ENCODE measurements at regions not wholly inside any gene's neighbourhood (a gene's known extent, or its start where the extent isn't known, plus 50 kb on each side); places are given as distances from the start of the nearest gene placed in this dataset.
A peak's percentile ranks its signal among the peaks of the same experiment; 100 is the strongest.
"Not testable (repeated sequence)": the region's sequence is repeated elsewhere in the genome, so short reads cannot be mapped to it uniquely, and the experiment has no call there.

GRCh38 chr7:142563470-142563869, 185.8 kb upstream of the PRSS1 start:
- no peak for TF ChIP-seq CTCF (IDR thresholded peaks at IDR 0.05; ENCODE audit: unreplicated experiment)
- Mint-ChIP-seq H3K27me3 (ENCODE audit: low read depth) (no peaks in the 10 kb centered on the region), H3K27ac (no peak overlapping the region), H3K36me3 (no peaks in the 10 kb centered on the region), H3K4me3 (no peak overlapping the region), H3K9me3 (no peaks in the 10 kb centered on the region), H3K4me1 (peaks cover 5% of the 10 kb centered on the region)
- DNase-seq (ENCODE audit: low spot score in 2 of 2, unreplicated experiment in 2 of 2): no peak

- no peaks in the 10 kb centered on the region for H3K9me3 Mint-ChIP-seq
- no peaks in the 10 kb centered on the region for H3K36me3 Mint-ChIP-seq
- no peak overlapping the region for H3K4me3 Mint-ChIP-seq
- no peak for TF ChIP-seq CTCF (IDR thresholded peaks at IDR 0.05; ENCODE audit: unreplicated experiment)
- no peak for DNase-seq (ENCODE audit: low spot score in 2 of 2, unreplicated experiment in 2 of 2)
- no peaks in the 10 kb centered on the region for H3K27me3 Mint-ChIP-seq (ENCODE audit: low read depth)
- H3K4me1 Mint-ChIP-seq: peaks cover 5% of the 10 kb centered on the region
- no peak overlapping the region for H3K27ac Mint-ChIP-seq
Measured at GRCh38 chr7:142562688-142563087, 186.6 kb upstream of the PRSS1 start.

DNA sequence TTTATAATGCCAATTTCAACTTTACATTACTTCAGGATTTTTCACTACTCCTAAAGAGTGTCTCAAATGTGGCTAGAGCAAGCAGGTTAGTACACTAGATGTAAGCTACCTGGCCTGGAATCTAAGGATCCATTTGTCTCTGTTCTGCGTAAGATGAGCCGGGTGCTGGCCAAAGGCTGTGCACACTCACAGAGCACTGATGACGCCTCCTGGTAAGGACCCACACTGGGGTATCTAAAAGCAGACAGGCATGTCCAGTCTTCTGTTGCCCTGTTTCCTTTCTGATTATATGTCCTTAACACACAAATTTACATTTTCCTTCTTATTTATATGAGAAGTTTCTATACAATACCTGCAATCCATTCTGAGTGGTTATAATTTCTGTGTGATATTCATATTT, 187.9 kb upstream of the PRSS1 start:
- not testable (repeated sequence) for H3K27me3 Mint-ChIP-seq (ENCODE audit: low read depth); H3K36me3 Mint-ChIP-seq; H3K4me3 Mint-ChIP-seq; DNase-seq (ENCODE audit: low spot score in 2 of 2, unreplicated experiment in 2 of 2); H3K4me1 Mint-ChIP-seq; H3K27ac Mint-ChIP-seq; H3K9me3 Mint-ChIP-seq

GRCh38 chr7:142560770-142561169, 188.5 kb upstream of the PRSS1 start:
- not testable (repeated sequence) for H3K4me3 Mint-ChIP-seq; H3K4me1 Mint-ChIP-seq; DNase-seq (ENCODE audit: low spot score in 2 of 2, unreplicated experiment in 2 of 2); H3K36me3 Mint-ChIP-seq; H3K27ac Mint-ChIP-seq; H3K9me3 Mint-ChIP-seq; H3K27me3 Mint-ChIP-seq (ENCODE audit: low read depth)

GRCh38 chr7:142560166-142560565, 189.1 kb upstream of the PRSS1 start:
- TF ChIP-seq CTCF (IDR thresholded peaks at IDR 0.05; ENCODE audit: unreplicated experiment): no peak
- no peak for DNase-seq (ENCODE audit: low spot score in 2 of 2, unreplicated experiment in 2 of 2)
- Mint-ChIP-seq H3K4me3 (no peak overlapping the region), H3K36me3 (no peaks in the 10 kb centered on the region), H3K9me3 (no peaks in the 10 kb centered on the region), H3K27ac (no peak overlapping the region), H3K27me3 (ENCODE audit: low read depth) (no peaks in the 10 kb centered on the region), H3K4me1 (peaks cover 2% of the 10 kb centered on the region)

DNA sequence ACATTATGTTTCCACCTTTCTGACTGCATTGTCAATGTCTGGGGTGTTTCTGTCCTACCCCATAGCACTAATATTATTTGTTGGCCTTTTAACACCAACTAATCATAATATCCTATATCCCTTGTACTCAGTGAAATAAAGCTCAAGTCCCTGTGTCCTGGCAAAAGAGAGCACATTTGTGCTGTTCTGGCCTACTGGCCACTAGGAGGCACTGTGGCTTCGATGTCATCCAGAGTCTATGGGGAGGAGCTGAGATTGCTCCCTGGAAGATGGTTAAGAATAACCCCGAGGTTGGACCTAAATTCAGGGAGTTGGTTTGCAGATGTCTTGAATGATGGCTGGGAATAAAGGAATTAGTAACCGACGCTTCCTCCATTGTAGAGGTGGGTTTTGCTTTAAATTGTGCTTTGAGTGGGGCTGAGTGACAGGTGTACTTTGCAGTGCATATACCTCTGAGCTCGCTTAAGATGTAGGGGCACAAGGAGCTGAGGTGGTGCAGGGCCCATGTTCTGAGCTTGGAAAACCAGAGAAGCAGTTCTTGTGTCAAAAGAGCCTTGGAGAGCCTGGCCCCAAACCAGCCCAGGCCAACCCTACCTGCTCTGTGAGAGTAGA, 191.2 kb upstream of the PRSS1 start:
- Mint-ChIP-seq H3K27ac (no peak overlapping the region), H3K27me3 (ENCODE audit: low read depth) (no peaks in the 10 kb centered on the region), H3K4me3 (no peak overlapping the region), H3K4me1 (no peaks in the 10 kb centered on the region), H3K9me3 (no peaks in the 10 kb centered on the region), H3K36me3 (no peaks in the 10 kb centered on the region)
- DNase-seq (ENCODE audit: low spot score in 2 of 2, unreplicated experiment in 2 of 2): no peak
- TF ChIP-seq CTCF (IDR thresholded peaks at IDR 0.05; ENCODE audit: unreplicated experiment): peak; percentile 19

GRCh38 chr7:142556740-142557139, 192.5 kb upstream of the PRSS1 start:
- H3K9me3 Mint-ChIP-seq: no peaks in the 10 kb centered on the region
- no peaks in the 10 kb centered on the region for H3K4me1 Mint-ChIP-seq
- H3K27me3 Mint-ChIP-seq (ENCODE audit: low read depth): no peaks in the 10 kb centered on the region
- no peak for DNase-seq (ENCODE audit: low spot score in 2 of 2, unreplicated experiment in 2 of 2)
- no peaks in the 10 kb centered on the region for H3K36me3 Mint-ChIP-seq
- no peak overlapping the region for H3K27ac Mint-ChIP-seq
- H3K4me3 Mint-ChIP-seq: no peak overlapping the region
- TF ChIP-seq CTCF (IDR thresholded peaks at IDR 0.05; ENCODE audit: unreplicated experiment): no peak

Measured in mesothelial cell of epicardium (in vitro differentiated cells).